Central memory CD8-positive, alpha-beta T cell (primary cell): ENCODE measurements at regions not wholly inside any gene's neighbourhood (a gene's known extent, or its start where the extent isn't known, plus 50 kb on each side); places are given as distances from the start of the nearest gene placed in this dataset.

Experiments
- ATAC-seq: fragments of 150-1000 bp; cut with Tn5 transposase; replicated peaks from 2 replicates; pipeline ENCODE4 v1.10.0; 2022; ENCODE audit warnings: mild to moderate bottlenecking, moderate FRiP score, moderate number of reproducible peaks; ENCODE audit not compliant: poor library complexity, severe bottlenecking; ENCODE audit errors: extremely low read depth
- DNase-seq, 2 donors: peaks; one replicate each; pipeline ENCODE4 v3.0.0; 2021; ENCODE audit warnings: low spot score in 2 of 2
- H3K27ac Mint-ChIP-seq: one replicate; pipeline ENCODE4 v1.8.0; 2022; ENCODE audit warnings: low read depth, mild to moderate bottlenecking, moderate library complexity, mixed read lengths
- H3K27me3 Mint-ChIP-seq: one replicate; pipeline ENCODE4 v1.8.0; 2022; ENCODE audit warnings: mixed read lengths
- H3K36me3 Mint-ChIP-seq: one replicate; pipeline ENCODE4 v1.8.0; 2022; ENCODE audit warnings: mild to moderate bottlenecking, moderate library complexity, mixed read lengths; ENCODE audit not compliant: insufficient read depth
- H3K4me1 Mint-ChIP-seq: one replicate; pipeline ENCODE4 v1.8.0; 2022; ENCODE audit warnings: mixed read lengths
- H3K4me3 Mint-ChIP-seq: one replicate; pipeline ENCODE4 v1.8.0; 2022; ENCODE audit warnings: mild to moderate bottlenecking, moderate library complexity, mixed read lengths
- H3K9me3 Mint-ChIP-seq: one replicate; pipeline ENCODE4 v1.8.0; 2022; ENCODE audit warnings: mixed read lengths

DNA sequence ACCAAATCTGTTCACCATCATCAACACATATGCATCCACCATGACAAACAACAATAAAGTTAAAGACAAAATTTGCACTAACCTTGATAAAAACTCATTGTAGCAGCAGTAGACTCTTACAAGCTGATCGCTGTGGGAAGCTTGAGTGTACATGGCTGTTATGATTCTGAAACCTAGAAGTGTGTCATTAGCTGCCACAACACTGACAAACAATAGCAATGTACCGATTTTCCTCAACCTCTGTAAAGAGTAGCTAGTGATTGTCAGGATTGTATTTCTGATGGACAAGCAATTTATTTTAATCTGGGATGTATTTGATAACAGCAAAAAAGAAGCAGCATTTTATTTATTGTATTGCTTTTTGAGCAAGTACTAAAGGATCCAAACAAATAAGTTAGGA is 1357.7 kb downstream of the ROBO1 start:
- H3K36me3 Mint-ChIP-seq: no peaks in the 10 kb centered on the region
- DNase-seq (no peak), ATAC-seq (no peak)
- H3K27me3 Mint-ChIP-seq: no peaks in the 10 kb centered on the region
- no peaks in the 10 kb centered on the region for H3K9me3 Mint-ChIP-seq
- no peak overlapping the region for H3K27ac Mint-ChIP-seq
- no peak overlapping the region for H3K4me3 Mint-ChIP-seq
- H3K4me1 Mint-ChIP-seq: no peaks in the 10 kb centered on the region

DNA sequence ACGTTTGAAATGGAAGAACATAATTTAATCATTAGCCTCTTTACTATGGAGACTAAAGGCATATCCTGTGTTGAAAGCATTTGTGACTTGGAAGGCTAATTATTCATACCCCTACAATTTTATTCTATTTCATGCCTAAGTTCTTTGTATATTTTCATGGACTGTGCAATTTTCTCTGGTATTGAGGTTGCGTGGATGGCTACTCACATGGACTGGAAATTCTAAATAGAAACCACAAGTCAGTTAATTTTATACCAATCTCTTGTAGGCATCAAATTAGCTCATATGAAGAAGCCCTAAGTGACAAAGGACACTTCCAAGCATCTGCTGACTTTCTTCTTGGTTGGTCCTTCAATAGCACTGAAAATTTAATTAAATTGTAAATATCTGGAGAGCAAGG is 1353.5 kb downstream of the ROBO1 start:
- no peak for DNase-seq
- H3K27me3 Mint-ChIP-seq: no peaks in the 10 kb centered on the region
- no peak overlapping the region for H3K4me3 Mint-ChIP-seq
- no peaks in the 10 kb centered on the region for H3K36me3 Mint-ChIP-seq
- peaks cover 6% of the 10 kb centered on the region for H3K9me3 Mint-ChIP-seq
- no peaks in the 10 kb centered on the region for H3K4me1 Mint-ChIP-seq
- ATAC-seq: no peak
- no peak overlapping the region for H3K27ac Mint-ChIP-seq

DNA sequence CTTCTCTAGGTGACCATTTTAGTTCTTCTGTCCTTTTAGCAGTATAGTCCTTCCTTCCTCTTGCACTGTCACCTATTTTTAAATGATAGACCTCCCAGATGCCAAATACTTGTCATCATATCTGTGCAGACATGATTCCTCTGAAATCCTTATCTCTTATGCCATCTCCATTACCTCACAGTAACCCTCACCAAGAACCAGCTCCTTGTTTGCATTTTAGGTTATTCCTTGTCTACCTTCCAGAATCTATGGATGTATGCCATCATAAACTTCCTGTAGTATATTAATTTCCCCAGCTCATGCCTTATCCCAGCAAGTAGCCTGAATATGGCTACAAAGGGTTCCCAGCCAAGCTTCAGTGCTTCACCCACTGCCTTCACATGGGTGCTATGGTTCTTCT is 1347.2 kb downstream of the ROBO1 start:
- DNase-seq (no peak), ATAC-seq (no peak)
- Mint-ChIP-seq H3K9me3 (peaks cover 13% of the 10 kb centered on the region), H3K36me3 (no peaks in the 10 kb centered on the region), H3K4me3 (no peak overlapping the region), H3K4me1 (no peaks in the 10 kb centered on the region), H3K27me3 (no peaks in the 10 kb centered on the region), H3K27ac (no peak overlapping the region)

DNA sequence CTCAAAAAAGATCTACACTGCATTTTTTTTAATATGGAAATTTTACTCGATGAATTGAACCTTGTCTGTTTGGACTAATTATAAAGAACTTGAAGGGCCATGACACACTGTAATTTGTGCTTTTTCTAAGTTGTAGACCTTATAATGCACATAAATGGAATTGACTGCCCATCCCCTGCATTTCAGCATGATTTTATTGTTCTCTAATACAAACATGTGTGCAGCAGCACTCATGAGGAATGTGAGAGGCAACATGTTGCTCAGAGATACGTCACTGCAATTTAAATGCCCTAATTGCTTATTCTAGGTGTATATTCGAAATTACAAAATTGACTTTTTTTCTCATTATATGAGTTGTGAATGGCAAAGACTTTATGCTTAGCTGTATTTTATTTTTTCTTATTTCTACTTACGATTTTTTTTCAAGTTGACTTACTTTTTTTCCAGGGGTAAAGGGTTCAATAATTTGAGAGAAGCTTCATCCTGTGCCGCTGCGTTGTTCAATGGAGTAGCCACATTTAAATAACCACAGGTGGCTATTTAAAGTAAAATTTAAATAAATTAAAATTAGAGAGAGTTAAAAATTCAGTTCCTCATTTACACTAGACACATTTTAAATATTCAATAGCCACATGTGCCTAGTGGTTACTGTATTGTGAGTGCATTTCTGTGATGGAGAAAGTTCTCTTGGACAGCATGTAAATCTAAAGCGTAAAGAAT is 1346.4 kb downstream of the ROBO1 start:
- ATAC-seq (no peak), DNase-seq (no peak)
- Mint-ChIP-seq H3K27me3 (no peaks in the 10 kb centered on the region), H3K36me3 (no peaks in the 10 kb centered on the region), H3K4me3 (no peak overlapping the region), H3K27ac (no peak overlapping the region), H3K4me1 (no peaks in the 10 kb centered on the region), H3K9me3 (peaks cover 15% of the 10 kb centered on the region)

DNA sequence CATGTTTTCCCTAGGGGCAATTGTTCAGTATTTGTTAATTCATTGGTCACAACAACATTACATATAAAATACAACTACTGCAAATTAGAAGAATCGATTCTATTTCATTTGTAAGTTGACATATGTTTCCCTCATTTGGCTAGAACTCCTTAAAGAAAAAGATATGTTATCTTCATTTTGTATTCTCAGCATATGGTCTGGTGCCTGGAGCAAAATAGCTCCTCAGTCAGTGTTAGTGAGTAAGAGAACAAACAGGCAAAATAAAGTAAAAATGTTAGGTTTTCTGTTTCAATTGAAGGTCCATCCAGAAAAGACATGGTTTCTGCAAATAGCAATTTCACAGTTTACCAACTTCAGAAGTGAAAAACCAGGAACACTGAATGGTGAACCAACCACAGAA is 1343.1 kb downstream of the ROBO1 start:
- ATAC-seq: no peak
- H3K4me1 Mint-ChIP-seq: no peaks in the 10 kb centered on the region
- no peaks in the 10 kb centered on the region for H3K27me3 Mint-ChIP-seq
- no peak overlapping the region for H3K27ac Mint-ChIP-seq
- H3K4me3 Mint-ChIP-seq: no peak overlapping the region
- DNase-seq: no peak
- no peaks in the 10 kb centered on the region for H3K36me3 Mint-ChIP-seq
- peaks cover 18% of the 10 kb centered on the region for H3K9me3 Mint-ChIP-seq

DNA sequence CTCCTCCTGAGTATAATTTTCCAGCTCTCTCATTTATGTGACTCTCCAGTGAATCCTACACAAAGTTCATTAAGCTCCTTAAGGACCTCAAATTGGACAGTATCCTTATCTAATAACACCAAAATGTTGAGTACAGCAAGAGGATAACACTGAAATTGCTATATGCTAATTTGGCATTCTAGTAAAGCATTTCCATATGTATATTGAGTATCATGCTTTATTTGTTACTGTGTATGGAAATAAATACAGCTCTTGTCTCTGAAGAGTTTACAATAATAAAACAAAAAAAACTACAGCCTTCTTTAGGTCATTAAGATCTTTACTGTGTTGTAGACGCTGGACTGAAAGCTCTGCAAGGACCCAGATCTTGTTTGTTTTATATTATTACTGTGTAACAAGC is 1341.3 kb downstream of the ROBO1 start:
- ATAC-seq (no peak), DNase-seq (no peak)
- Mint-ChIP-seq H3K9me3 (peaks cover 16% of the 10 kb centered on the region), H3K27ac (no peak overlapping the region), H3K36me3 (no peaks in the 10 kb centered on the region), H3K27me3 (no peaks in the 10 kb centered on the region), H3K4me1 (no peaks in the 10 kb centered on the region), H3K4me3 (no peak overlapping the region)

DNA sequence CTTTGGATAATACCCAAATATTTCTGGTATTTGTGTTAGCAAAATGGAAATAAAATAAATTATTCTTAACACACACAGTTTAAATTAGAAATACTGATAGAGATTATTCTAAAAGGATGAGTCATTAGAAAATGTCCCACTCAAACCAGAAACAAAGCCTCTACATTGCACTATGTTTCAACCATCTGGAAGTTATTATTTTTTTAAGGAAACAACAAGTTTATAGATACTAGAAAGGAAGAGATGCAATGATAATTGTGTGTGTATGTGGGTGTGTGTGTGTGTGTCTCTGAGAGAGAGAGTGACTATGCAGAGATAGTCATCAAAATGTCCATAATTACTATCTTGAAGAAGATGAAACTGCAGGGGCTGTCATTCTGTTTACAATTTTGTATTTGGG is 1340.5 kb downstream of the ROBO1 start:
- Mint-ChIP-seq H3K27ac (no peak overlapping the region), H3K4me1 (no peaks in the 10 kb centered on the region), H3K36me3 (no peaks in the 10 kb centered on the region), H3K27me3 (no peaks in the 10 kb centered on the region), H3K4me3 (no peak overlapping the region), H3K9me3 (peaks cover 16% of the 10 kb centered on the region)
- ATAC-seq (no peak), DNase-seq (no peak)

DNA sequence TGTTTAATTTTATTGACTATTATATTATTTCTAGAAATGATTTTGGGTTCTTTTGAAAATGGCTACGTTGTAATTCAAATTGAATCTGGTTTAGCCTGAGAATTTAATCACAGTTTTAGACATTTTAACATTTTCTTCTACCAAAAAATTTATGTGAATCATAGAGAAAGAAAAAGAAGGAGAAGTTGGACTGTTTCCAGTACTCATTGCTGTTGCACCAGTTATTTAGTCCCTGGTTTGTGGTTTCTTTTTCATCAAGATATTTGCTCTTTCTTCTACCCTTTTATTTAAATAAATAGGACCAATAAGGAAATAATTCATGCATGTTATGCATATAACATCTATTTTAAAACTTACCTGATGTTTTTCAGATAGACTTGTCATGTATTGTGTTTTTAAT is 1337.1 kb downstream of the ROBO1 start:
- DNase-seq (no peak), ATAC-seq (no peak)
- H3K27me3 Mint-ChIP-seq: no peaks in the 10 kb centered on the region
- no peak overlapping the region for H3K27ac Mint-ChIP-seq
- H3K4me1 Mint-ChIP-seq: no peaks in the 10 kb centered on the region
- no peaks in the 10 kb centered on the region for H3K36me3 Mint-ChIP-seq
- peaks cover 18% of the 10 kb centered on the region for H3K9me3 Mint-ChIP-seq
- H3K4me3 Mint-ChIP-seq: no peak overlapping the region

DNA sequence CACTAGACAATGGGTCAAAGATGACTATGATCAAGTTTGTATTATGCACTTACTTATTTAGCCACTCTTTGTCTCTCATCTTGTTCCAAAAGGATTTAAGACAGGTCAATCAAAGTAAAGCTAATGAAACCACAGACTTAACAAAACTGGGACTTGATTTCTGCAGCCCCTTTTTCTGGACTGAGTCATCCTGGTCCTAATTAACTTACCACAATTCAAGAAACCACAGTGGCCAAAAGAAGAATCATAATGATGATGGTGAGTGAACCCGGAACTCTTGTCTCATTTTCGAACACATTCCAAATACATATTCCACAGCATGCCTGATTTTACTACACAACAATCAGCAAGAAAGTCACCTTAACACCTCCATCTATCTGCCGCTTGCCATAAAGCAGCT is 1333.0 kb downstream of the ROBO1 start:
- DNase-seq (no peak), ATAC-seq (no peak)
- Mint-ChIP-seq H3K36me3 (no peaks in the 10 kb centered on the region), H3K27ac (no peak overlapping the region), H3K4me3 (no peak overlapping the region), H3K9me3 (peaks cover 17% of the 10 kb centered on the region), H3K27me3 (no peaks in the 10 kb centered on the region), H3K4me1 (no peaks in the 10 kb centered on the region)

DNA sequence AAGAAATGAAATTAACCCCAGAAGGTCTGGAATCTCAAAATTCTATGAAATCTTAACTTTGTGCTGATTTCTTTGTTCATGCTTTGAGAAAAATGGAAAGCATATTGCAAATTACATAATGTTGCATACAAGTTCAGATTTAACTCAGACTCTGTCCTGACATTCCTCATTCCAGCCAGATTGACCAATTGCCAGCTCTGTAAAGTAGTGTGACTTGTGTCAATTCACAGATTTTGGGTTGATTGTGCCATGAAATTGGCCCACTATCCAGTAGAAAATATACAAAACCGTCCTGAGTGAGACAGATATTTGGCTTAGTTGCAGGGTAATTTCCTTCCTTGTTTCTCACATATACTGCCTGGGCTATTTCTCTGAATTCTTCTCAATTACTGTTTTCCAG is 1312.6 kb downstream of the ROBO1 start:
- no peak for ATAC-seq
- H3K36me3 Mint-ChIP-seq: no peaks in the 10 kb centered on the region
- no peak overlapping the region for H3K4me3 Mint-ChIP-seq
- H3K4me1 Mint-ChIP-seq: no peaks in the 10 kb centered on the region
- no peak overlapping the region for H3K27ac Mint-ChIP-seq
- DNase-seq: no peak
- peaks cover 19% of the 10 kb centered on the region for H3K9me3 Mint-ChIP-seq
- no peaks in the 10 kb centered on the region for H3K27me3 Mint-ChIP-seq

DNA sequence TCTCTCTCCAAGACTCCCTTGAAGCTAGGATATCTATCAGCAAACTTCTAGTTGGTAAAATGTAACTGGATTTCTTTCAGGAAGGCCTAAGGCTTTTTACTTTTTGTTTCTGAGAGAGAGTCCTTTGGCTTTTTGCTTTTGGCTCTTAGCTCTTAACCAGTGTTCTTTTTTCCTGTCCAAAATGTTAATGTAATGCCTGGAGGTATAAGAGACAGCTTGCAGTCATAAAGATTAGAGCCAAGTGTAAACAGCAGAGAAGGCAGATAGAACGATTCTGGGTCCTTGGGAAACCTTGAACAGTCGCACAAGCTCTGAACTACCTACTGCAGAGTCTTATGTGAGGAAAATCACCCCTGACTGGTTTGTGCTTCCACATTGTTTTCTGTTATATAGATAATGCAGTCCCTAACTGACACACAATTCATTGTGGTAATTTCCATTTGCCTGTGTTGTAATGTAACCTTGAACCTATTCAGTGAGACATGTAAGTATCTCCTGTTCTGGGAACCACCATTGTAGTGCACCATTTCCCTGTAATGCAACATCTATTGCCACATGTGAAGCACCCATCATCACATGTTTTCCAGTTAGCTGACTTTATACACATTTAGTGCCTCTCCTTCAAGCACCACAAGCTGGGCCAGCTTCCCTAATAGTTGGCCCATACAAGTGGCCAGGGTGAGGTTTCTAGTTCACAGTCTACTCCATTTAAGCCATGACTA is 1311.9 kb downstream of the ROBO1 start:
- Mint-ChIP-seq H3K36me3 (no peaks in the 10 kb centered on the region), H3K27ac (no peak overlapping the region), H3K4me3 (no peak overlapping the region), H3K4me1 (no peaks in the 10 kb centered on the region), H3K9me3 (peaks cover 19% of the 10 kb centered on the region), H3K27me3 (no peaks in the 10 kb centered on the region)
- no peak for ATAC-seq
- no peak for DNase-seq

DNA sequence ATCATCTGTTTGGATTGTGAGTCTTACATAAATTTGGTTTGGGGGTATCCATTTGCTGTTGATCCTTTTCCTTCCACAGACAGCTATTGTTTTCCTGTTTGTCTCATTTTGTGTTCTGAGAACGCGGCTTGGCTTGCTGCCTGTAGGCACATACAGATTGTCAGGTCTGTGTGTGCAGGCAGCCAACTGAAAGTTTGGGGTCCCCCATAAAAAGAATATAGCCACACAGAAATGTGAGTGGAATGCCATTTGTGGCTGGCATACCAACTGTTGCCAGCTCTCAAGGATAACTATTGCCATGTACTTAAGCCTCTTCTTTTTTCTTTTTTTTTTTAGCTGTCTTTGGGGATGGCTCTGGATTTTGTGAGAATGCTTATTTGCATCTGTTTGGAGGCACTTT is 1308.0 kb downstream of the ROBO1 start:
- H3K9me3 Mint-ChIP-seq: peaks cover 17% of the 10 kb centered on the region
- no peak overlapping the region for H3K27ac Mint-ChIP-seq

DNA sequence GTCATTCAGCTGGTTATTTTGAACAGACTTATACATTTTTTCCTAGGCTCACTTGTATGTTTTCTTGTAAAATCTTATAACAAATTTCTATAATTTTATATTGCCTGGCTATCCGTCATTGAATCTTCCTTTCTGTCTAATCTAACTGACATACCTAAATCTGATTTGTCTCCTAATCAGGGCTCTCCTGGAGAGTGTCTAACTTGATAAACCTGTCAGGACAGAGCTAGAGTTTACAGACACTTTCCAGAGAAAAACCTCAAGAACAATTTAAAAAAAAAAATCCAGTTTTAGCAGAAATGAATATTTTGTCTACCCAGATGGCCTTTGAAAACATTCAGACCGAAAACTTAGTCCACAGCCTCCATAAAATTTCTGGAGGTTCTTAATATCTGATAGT is 1305.8 kb downstream of the ROBO1 start:
- Mint-ChIP-seq H3K4me1 (no peaks in the 10 kb centered on the region), H3K4me3 (no peak overlapping the region), H3K36me3 (no peaks in the 10 kb centered on the region), H3K9me3 (peaks cover 26% of the 10 kb centered on the region), H3K27me3 (no peaks in the 10 kb centered on the region), H3K27ac (no peak overlapping the region)
- ATAC-seq (no peak), DNase-seq (no peak)

More for the DNA sequence above, 1308.0 kb downstream of the ROBO1 start:
- DNase-seq: no peak
- Mint-ChIP-seq H3K27me3 (no peaks in the 10 kb centered on the region), H3K4me1 (no peaks in the 10 kb centered on the region), H3K4me3 (no peak overlapping the region), H3K36me3 (no peaks in the 10 kb centered on the region)
- no peak for ATAC-seq
